ENCODE measurements at regions not wholly inside any gene's neighbourhood (a gene's known extent, or its start where the extent isn't known, plus 50 kb on each side); places are given as distances from the start of the nearest gene placed in this dataset.

- H3K4me2 ChIP-seq = no peak overlapping the region
- 4% methylated on average over 1 of the region's 1 CpG for WGBS (ENCODE audit: missing lambda C conversion rate)
- no peak for TF ChIP-seq POLR2AphosphoS2 (conservative IDR thresholded peaks at IDR 0.05; ENCODE audit: low read length)
Measured at GRCh38 chr17:71200597-71200996, 920.2 kb upstream of the SOX9 start.

GRCh38 chr17:71201639-71202038 lies 919.2 kb upstream of the SOX9 start:
- TF ChIP-seq REST (IDR thresholded peaks at IDR 0.05) (no peak), MAFK (IDR thresholded peaks at IDR 0.05; ENCODE audit: partially characterized antibody) (no peak), TP53 (CRISPR knock-in tag; IDR thresholded peaks at IDR 0.05) (no peak), SREBF2 (IDR thresholded peaks at IDR 0.05) (no peak), JUN (IDR thresholded peaks at IDR 0.05) (no peak), HDAC2 (IDR thresholded peaks at IDR 0.05) (no peak), SMC3 (IDR thresholded peaks at IDR 0.05) (no peak), RCOR1 (IDR thresholded peaks at IDR 0.05; ENCODE audit: low read depth, low read length) (no peak), ZFP36 (IDR thresholded peaks at IDR 0.05; ENCODE audit: borderline replicate concordance, partially characterized antibody) (no peak), USF2 (IDR thresholded peaks at IDR 0.05) (no peak), KDM5A (IDR thresholded peaks at IDR 0.05) (no peak), PBX3 (IDR thresholded peaks at IDR 0.05) (no peak), FOSL2 (IDR thresholded peaks at IDR 0.05) (no peak), FOSL2 (CRISPR knock-in tag; IDR thresholded peaks at IDR 0.05) (no peak), CBX8 (IDR thresholded peaks at IDR 0.05) (no peak), HMGXB4 (CRISPR knock-in tag; IDR thresholded peaks at IDR 0.05; ENCODE audit: borderline replicate concordance) (no peak), CHD2 (IDR thresholded peaks at IDR 0.05; ENCODE audit: low read length, partially characterized antibody) (no peak)
- TF ChIP-seq, protein P1, sequence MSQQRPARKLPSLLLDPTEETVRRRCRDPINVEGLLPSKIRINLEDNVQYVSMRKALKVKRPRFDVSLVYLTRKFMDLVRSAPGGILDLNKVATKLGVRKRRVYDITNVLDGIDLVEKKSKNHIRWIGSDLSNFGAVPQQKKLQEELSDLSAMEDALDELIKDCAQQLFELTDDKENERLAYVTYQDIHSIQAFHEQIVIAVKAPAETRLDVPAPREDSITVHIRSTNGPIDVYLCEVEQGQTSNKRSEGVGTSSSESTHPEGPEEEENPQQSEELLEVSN (IDR thresholded peaks at IDR 0.05; ENCODE audit: borderline replicate concordance, low read depth) = no peak
- TF ChIP-seq, protein P2, sequence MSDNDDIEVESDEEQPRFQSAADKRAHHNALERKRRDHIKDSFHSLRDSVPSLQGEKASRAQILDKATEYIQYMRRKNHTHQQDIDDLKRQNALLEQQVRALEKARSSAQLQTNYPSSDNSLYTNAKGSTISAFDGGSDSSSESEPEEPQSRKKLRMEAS (IDR thresholded peaks at IDR 0.05) = no peak
- WGBS (ENCODE audit: missing lambda C conversion rate) = 29% methylated on average over 2 of the region's 2 CpGs
- FAIRE-seq = no peak
- H3K4me1 ChIP-seq = no peaks in the 10 kb centered on the region
- no peak overlapping the region for H3K4me3 ChIP-seq
- no peak for ATAC-seq
- ChIA-PET CTCF (no interaction called here), POLR2A (no interaction called here)
- H3K4me2 ChIP-seq = no peak overlapping the region
- no peak for DNase-seq (ENCODE audit: low read depth in 1 of 2, low spot score in 1 of 2)
- no peaks in the 10 kb centered on the region for H3K9me3 ChIP-seq
- no peak overlapping the region for H3K27ac ChIP-seq

More at GRCh38 chr17:71200597-71200996, 920.2 kb upstream of the SOX9 start:
- ChIA-PET POLR2A (no interaction called here), CTCF (no interaction called here)
- FAIRE-seq = no peak
- no peak for DNase-seq (ENCODE audit: low read depth in 1 of 2, low spot score in 1 of 2)
- no peak overlapping the region for H3K27ac ChIP-seq
- no peak overlapping the region for H3K4me3 ChIP-seq
- ATAC-seq = no peak
- H3K4me1 ChIP-seq = no peaks in the 10 kb centered on the region
- no peaks in the 10 kb centered on the region for H3K9me3 ChIP-seq
